CD1c-positive myeloid dendritic cell (primary cell): ENCODE measurements at regions not wholly inside any gene's neighbourhood (a gene's known extent, or its start where the extent isn't known, plus 50 kb on each side); places are given as distances from the start of the nearest gene placed in this dataset.

Experiments
- DNase-seq: peaks from one replicate; pipeline ENCODE4 v3.0.0-alpha.2; 2016; ENCODE audit errors: extremely low spot score

DNA sequence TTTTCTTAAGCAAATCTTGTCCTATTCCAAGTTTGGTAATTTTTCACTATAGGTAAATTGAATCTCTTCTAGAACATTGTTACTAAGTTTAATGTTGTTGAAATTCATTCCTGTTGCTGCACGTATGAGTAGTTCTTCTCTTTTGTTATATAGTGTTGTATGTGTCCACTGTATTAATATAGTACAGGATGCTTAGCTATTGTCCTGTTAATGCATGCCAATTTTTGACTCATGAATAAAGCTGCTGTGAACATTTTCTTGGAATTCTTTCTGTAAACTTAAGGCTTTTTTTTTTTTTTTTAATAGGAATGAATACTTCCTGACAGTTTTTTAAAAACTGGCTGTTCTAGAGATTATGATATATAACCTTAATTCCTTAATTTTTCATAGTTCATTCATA, 326.9 kb downstream of the SLC4A3 start:
- no peak for DNase-seq

DNA sequence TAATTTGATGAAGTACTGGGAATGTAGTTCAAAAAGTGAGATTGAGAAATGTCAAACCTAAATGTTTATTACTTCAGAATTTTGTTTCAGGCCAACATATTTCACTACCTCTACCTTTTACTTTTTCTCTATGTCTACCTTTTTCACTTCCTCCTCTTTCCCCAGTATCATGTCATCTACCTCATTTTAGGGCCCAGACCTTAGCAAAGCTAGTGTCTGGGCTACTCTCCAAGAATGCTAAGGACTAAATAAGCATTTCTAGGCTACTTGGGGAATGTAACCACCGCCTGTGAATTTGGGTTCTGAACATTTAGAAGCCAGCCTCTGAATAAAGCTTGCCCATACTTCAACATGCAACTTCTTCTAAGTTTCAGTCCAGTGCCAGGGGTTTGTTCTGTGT, 330.4 kb downstream of the SLC4A3 start:
- no peak for DNase-seq

DNA sequence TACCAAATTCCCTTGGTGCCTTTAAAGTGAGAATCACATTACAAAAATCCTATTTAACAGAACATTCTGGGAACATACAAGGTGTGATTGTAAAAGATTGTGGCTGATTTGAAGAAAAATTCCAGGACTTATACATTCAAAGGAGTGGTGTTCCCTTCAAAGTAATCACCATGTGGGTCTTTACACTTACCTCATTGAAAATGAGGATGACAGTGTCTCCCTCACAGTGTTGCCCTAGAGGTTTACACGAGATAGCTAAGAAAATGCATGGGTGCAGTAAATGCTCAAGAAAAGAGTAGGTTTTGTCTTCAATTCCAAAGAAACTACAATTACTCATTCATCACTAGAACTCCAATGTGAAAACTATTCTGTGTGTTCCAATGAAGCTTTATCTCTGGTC, 331.5 kb downstream of the SLC4A3 start:
- DNase-seq, result no peak

DNA sequence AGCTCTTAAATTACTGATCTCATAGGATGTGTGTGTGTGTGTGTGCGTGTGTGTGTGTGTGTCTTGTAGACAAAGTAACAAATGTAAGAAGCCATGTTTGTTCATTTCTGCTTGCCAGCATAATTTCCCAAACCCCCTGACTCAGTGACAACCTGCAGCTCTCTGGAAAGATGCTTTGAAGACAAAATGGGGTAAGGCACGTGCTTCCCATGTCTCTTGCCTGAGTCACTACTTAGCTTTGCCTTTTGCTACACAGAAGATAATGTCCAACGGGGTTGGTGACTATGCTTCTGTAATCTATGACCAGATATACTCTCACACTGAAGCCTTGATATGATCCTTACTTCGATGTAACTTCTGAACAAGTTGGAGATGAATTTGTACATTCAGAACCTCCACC, 332.0 kb downstream of the SLC4A3 start:
- DNase-seq, result no peak

DNA sequence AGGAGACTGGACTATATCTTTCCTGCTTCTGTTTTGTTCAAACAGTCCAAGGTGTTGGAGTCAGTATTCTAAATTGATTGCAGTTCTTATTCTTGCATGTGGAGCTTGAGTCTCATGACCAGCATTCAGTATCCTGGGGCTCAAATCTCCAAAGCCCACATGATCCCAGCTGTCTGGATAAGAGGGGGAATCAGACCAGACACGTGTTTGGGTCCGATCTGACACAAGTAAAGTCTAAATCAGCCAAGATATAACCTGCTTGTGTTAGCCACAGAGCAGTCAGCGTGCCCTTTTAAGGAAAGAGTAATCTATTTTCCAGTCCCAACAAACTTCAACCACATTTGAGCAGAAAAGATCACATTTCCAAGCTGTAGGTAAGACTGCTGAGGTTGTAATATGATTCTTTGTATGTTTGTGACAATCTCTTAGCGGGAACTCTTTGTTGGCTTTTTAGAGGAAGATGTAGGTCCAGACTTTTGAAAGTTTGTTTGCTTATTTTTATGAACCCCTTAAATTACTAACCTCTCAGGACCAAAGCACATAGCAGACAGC, 334.6 kb downstream of the SLC4A3 start:
- DNase-seq, result no peak

DNA sequence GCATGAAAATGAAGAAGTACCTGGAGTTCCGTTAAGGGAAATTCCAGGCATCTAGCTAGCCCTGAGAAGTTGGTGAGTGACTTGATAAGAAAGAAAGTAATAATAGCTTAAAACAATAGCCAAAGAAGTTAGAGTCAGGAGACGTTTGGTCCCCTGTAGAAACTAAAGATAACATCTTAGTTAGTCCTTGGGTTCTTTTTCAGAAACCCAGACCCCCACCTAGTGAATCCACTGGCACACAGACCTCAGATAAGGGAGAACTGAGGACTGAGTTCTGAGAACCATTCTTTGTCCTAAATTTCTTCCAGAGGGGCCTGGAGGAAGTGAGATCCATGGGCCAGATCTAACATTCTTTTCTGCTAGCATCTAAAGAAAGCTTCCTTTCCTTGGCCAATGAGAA, 335.4 kb downstream of the SLC4A3 start:
- no peak for DNase-seq

DNA sequence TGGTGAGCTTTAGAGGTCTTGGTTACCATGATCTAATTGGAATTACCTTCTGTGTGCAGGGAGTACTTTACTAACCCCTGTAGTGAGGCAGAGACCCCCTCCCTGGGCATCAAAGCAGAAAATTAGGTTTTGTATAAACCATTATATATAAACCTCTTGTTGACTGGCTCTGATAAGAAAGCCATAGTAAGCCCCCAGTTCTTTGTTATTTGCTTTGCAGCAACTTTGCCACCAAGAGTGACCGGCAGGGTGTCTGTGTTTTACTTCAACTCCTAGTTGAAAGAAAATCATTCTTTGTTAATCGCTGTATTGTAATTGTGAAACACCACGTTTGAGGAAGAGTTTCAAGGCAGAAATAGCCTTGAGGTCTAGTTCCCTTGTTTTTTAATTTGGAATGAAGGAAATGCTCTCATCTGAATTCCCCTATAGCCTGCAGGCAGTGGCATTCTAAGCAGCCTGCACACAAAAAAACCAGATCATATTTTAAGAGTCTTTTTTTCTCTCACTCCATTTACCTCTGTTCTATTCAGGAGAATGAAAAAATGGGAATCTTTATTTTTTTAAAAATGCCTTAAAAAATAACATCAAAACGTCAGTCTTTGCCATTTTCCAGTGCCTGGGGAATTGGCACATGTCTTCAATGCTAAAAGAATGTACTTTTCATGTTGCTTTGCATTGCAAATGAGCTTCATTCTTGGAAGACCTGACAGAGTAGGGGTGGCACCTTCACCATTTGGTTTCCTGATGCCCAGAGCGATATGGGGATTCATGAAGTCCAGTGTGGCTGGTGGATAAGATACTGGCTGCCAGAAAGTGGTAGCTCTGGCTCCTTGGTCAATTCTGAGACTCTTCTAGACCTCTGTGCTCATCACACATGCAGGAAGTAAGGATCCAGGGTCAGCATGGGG, 338.1 kb downstream of the SLC4A3 start:
- no peak for DNase-seq

DNA sequence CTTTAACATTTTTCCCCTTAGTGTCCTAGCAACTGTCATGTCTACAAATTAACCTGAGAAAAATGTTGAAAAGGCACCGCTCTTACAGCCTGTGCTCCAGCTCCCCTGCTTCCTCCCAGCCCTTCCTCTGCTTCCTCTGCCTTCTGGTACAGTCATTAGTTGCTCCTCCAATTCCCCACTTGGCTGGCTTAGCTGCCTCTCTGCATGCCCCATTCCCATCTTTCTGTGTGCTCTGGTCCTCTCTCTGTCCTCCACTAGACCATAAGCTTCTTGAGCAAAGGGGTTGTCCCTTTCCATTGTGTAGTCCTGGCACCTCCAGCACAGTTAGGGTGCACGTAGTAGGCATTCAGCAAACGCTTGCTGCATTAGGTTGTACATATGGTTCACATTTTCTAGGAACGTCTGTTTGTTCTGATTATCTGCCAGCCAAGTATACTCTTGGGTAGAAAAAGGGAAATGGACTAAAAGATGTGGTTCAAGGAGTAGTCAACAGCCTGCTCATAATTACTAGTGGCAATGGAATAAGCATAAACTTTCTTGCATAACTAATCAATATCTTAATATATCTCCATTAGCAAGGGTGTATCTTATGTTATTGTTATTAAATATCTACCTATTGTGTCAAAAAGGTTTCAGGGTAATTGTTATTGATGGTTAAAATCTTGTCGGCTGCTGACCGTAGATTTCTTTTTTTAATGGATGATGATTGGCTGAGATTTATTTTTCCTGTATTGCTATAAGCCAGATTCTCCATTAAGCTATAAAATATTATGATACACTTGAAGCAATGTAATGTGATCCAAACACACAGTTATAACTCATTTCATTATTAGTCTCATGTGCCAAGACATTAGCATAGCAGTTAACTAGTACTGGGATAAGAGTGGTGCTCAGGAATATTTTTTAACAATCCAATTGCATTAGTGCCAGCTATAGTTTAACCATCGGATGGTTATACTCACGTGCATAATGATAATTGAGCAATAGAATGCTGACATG, 340.1 kb downstream of the SLC4A3 start:
- DNase-seq, result no peak

DNA sequence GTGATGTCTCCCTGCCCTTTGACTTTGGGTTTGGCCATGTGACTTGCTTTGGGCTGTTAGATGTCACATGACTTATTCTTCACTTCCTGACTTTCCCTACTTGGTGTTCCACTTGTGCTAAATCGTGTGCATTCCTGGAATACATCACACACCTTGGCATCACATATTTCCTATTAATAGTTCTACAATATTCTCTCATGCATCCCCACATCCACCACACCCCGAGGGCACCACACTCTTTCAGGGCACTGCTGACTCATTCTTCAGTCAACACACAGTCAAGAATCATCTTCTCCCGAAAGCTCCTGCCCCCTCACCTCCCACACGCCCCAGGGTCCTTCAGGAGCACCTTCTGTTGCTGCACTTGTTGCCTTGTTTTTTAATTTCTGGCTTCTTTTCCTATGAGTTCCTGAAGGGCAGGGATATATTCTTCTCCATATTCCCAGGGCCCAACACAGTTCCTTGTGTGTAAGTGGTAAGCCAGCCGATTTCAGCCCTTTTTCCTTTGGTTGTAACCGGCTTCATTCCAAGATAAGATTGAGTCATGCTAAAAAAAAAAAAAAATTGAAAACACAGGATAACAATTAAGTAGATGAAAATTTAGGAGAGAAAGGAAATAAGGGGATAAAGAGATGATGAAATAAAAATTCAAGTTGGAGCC, 341.4 kb downstream of the SLC4A3 start:
- no peak for DNase-seq

DNA sequence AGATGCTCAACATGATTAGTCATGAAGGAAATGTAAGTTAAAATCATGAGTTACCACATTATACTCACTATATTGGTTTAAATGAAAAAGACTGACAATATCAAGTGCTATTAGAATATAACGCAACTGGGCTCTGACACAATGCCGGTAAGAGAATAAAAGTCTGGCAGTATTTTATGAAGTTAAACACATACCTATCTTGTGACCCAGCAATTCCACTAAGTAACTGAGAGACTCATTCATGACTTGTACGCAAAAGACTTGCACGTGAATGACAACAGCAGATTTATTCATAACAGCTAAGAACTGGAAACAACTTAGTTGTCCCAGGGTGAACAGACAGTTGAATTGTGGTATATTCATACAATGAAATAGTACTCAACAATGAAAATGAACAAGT, 342.1 kb downstream of the SLC4A3 start:
- no peak for DNase-seq

DNA sequence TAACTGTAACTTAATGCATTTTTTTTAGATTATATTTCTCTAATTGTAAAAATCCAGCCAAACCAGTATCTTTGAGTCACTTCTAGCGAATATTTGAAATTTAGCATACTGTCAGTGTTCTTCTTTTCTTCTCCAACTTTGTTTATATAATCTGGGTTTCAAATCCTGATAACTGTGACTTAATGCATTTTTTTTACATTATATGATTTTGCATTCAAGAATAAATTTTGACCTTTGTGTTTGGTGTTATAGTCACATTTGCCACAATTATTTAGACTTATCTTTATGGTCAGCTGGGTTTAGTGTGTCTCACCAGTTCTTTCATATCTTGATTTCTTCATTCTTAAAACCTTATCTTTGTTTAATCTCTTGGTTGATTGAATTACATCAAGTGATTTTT, 345.7 kb downstream of the SLC4A3 start:
- DNase-seq, result no peak

DNA sequence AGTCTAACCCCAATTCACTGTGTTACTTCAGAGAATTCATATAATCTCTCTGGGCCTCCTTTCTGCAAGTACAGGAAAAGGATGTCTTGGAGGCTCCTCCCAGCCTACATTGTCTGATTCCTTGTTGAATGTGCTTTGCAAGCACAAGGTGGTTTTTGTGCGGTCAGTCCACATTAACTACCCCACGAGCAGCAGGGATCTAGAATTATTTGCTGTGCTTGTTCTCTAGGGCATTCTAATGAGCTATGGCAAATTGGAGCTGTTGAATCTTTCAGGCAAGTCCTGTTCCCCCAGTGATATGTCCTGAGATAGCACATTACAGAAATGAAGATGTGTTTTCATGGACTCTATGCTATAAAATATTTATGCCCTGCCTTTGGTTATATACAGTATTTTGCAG, 349.4 kb downstream of the SLC4A3 start:
- DNase-seq, result no peak

DNA sequence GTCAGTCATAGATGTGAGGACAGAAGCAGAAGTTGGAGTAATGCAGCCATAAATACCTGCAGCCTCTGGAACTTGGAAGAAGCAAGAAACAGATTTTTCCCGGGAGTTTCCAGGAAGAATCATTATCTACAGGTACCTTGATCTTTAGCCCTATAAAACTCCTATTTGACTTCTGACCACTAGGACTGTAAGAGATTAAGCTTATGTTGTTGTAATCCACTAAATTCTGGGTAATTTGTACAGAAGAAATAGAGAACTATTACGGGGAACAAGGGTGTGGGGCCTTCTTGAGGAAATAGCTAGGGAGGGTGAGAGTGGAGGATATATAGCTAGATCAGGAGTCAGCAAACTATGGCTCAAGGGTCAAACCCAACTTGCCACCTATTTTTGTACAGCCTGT, 353.2 kb downstream of the SLC4A3 start:
- no peak for DNase-seq

DNA sequence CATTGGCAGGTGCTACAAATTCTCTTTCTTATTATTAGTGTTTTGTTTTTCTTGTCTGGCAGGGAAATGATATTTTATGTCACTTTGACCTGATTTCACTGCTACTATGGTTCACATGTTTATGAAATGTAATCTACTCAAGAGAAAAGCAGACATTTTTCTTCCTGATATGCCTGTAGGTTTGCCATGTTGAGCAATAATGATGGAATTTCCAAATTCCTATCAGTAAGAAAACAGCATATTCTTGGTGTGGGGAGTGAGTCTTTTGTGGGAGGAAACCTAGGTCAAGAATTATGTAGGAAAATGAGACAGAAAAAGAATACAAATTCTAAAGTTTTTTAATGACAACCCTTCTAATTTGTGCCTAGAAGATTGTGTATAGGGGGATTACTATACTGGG, 356.4 kb downstream of the SLC4A3 start:
- no peak for DNase-seq

DNA sequence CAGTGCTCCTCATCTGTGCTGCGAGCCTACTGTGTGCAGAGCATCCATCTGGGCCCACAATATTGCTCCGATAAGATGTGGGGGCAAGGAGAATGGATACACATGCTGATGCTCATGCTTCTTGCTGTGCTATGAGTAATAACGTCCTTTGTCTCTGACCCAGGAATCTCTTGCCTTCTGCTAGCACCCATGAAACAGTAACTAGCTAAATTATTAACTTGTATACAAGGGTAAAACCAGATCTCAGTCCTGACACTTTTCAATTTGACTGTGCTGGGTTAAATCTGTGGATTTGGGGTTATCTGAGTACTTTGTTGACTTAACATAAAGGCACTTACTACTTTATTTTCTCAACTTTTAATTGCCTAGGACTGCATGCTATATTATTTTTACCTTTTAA, 357.6 kb downstream of the SLC4A3 start:
- DNase-seq, result no peak

DNA sequence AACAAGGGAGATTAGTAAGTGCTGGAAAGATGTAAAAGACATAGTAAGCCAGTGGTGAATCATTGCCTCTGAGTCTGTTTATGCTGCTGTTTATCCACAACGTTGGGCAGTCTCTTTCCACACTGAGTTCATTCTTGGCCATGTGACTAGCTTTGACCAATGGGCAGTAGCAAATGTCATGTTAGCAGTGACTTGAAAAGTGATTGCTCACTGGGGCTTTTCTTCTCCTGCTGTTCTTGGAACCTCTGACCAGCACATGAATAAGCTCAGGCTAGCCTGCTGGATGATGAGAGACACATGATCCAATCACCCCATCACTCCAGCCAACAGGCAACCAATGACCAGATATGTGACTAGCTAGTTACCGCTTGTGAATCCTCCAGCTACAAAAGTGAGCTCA, 360.4 kb downstream of the SLC4A3 start:
- no peak for DNase-seq

DNA sequence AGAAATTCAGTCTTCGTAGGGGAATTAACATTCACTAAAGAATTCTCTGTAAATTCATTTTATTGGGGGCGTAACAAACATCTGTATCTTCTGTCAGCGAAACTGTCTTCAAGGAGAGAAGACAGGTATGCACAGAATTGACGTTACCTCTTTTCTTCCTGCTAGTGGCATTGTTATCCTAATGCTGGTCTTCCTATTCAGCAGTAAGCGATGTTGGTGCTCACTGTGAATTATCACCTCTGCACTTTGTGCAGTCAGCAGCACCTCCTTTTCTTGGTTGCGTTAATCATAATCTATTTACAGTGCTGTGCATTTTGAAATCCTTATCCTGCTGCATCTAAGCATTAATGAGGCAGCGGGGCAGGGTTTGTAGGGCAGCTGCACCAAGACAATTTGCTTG, 362.3 kb downstream of the SLC4A3 start:
- DNase-seq, result no peak

DNA sequence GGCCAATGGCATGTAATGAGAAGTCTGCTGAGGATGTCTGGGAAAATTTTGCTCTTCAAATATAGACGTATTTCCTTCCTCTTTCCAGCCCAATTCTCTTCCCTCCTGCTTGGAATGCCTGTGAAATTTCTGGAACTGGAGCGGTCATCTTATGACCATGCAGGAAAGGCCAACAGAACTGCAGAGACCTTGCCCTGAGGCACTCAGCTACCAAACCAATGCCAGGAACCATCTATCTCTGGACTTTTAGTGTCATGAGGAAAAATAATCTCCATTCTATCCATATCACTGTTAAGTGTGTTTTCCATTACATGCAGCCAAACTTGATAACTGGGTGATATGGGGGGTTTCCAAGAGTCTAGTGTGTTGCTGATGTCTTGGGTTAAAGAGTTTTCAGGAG, 363.7 kb downstream of the SLC4A3 start:
- no peak for DNase-seq

DNA sequence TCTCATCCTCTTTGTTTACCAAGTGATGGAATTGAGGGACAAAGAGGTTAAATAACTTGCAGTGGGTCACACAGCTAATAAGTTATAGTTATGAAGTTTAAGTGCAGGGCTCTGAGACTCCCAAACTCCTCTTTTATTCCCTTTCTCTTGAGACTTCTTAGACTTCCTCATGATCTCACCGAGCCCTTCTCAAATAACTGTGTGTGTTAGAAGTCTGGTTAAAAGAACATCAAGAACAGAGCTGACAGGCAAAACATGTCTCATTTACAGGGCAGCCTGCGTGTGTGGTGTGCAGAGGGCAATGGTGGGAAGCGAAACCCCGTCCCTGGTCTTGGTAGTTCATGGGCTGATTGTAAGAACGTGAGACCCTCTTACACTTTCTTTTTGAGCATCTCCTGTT, 368.0 kb downstream of the SLC4A3 start:
- no peak for DNase-seq

DNA sequence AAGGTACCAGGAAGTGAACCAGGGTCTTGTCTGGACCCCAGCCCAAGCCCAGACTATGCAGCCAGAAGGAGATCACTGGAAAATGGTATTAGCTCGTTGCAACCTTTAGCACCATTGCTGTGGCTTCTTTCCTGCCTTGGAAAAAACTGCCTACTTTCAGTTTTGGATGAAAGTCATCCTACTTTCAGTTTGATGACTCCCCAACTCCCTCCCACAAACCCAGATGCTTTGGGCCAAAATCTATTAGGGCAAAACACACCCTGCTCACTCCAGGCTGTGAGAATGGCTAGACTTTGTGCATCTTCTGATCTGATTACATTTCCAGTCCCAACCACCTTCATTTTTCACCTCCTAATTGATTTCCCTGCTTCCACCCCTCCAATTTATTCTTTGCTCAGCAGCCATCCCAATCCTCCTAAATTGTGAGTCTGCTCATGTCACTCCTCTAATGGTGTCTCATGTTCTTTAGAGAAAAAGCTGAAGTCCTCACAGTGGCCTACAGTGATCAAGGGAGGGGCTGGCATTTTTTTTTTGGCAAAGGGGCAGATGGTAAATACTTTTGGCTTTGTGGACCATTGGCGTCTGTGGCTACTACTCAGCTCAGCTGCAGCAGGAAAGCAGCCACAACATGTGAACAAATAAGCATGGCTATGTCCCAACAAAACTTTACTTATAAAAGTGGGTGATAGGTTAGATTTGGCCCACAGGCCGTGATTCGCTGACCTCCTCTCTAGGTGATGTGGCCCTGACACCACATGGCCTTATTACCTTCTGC, 368.7 kb downstream of the SLC4A3 start:
- DNase-seq, result no peak

DNA sequence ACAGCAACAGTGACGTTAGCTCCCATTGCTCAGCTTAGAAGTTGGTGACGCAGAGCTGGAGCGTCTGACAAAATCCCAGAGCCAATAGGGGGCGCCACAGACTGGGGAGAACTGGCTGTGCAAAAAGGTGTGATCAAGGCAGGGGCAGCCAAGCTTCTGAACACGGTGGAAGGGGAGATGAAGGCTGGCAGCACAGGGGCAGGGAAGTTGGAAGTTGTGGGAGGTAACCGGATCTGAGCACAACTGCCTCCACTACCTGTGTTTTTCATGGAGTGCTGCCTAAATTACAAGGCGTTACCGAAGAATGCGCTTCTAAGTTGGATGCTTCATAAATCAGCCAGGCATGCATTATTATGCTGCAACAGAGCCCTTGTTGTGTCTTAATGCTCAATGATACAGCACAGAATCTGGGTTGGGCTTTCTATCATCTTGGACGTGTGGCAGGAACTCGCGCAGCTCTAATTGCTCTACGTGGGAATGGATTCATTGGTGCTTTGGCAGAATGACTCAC, 370.0 kb downstream of the SLC4A3 start:
- DNase-seq, result no peak
